Mesenchymal stem cell (in vitro differentiated cells and primary cell): ENCODE measurements at regions not wholly inside any gene's neighbourhood (a gene's known extent, or its start where the extent isn't known, plus 50 kb on each side); places are given as distances from the start of the nearest gene placed in this dataset.

ENCODE experiments used
- DNase-seq: peaks from one replicate; pipeline ENCODE4 v3.0.0-alpha.2; 2013
- H2AFZ ChIP-seq: one replicate; pipeline ENCODE4 v1.6.1; 2013; ENCODE audit warnings: low read depth, mild to moderate bottlenecking, control low read depth, inconsistent platforms, low read length, moderate library complexity
- H2AK5ac ChIP-seq: 2 replicates; pipeline ENCODE4 v1.6.1; 2013; ENCODE audit warnings: low read length, moderate library complexity, mild to moderate bottlenecking, inconsistent platforms; ENCODE audit not compliant: severe bottlenecking
- H2BK120ac ChIP-seq: one replicate; pipeline ENCODE4 v1.6.1; 2013; ENCODE audit warnings: low read depth, mild to moderate bottlenecking, inconsistent platforms, low read length, moderate library complexity
- H2BK12ac ChIP-seq, 2 experiments: one replicate each; pipeline ENCODE4 v1.6.1; 2013; ENCODE audit warnings: inconsistent platforms in 2 of 2, low read length in 2 of 2, mild to moderate bottlenecking in 2 of 2, moderate library complexity in 2 of 2, control low read depth in 1 of 2
- H2BK15ac ChIP-seq: one replicate; pipeline ENCODE4 v1.6.1; 2013; ENCODE audit warnings: mild to moderate bottlenecking, low read depth, inconsistent platforms; ENCODE audit not compliant: poor library complexity, severe bottlenecking
- H2BK5ac ChIP-seq: 2 replicates; pipeline ENCODE4 v1.6.1; 2013; ENCODE audit warnings: low read depth, mild to moderate bottlenecking, low read length, control low read depth, inconsistent platforms; ENCODE audit not compliant: poor library complexity, severe bottlenecking
- H3K14ac ChIP-seq, 2 experiments: one replicate each; pipeline ENCODE4 v1.6.1; 2013; ENCODE audit warnings: inconsistent platforms in 2 of 2, low read length in 2 of 2, control low read depth in 1 of 2, mild to moderate bottlenecking in 1 of 2, moderate library complexity in 1 of 2
- H3K18ac ChIP-seq, 2 experiments: one replicate each; pipeline ENCODE4 v1.6.1; 2013; ENCODE audit warnings: inconsistent platforms in 2 of 2, low read length in 2 of 2, control low read depth in 1 of 2, low read depth in 1 of 2, mild to moderate bottlenecking in 1 of 2
- H3K23ac ChIP-seq, 2 experiments: one replicate each; pipeline ENCODE4 v1.6.1; 2013; ENCODE audit warnings: inconsistent platforms in 2 of 2, low read length in 2 of 2, mild to moderate bottlenecking in 2 of 2, moderate library complexity in 2 of 2, control low read depth in 1 of 2
- H3K27ac ChIP-seq: 2 replicates; pipeline ENCODE4 v1.5.1; 2013; ENCODE audit warnings: mild to moderate bottlenecking, moderate library complexity, low read length, control low read depth, inconsistent platforms; ENCODE audit not compliant: poor library complexity, severe bottlenecking
- H3K27me3 ChIP-seq, 2 experiments: 2 replicates each; pipeline versions ENCODE4 v1.6.1 to v1.7.0; 2013; ENCODE audit warnings: low read length in 2 of 2, mild to moderate bottlenecking in 2 of 2, moderate library complexity in 2 of 2, control low read depth in 1 of 2, inconsistent platforms in 1 of 2; ENCODE audit not compliant: control insufficient read depth in 1 of 2, insufficient read depth in 1 of 2
- H3K36me3 ChIP-seq, 2 experiments: 2 replicates each; pipeline versions ENCODE4 v1.6.1 to v1.7.0; 2013; ENCODE audit warnings: low read length in 2 of 2, control low read depth in 1 of 2, inconsistent platforms in 1 of 2, low read depth in 1 of 2, mild to moderate bottlenecking in 1 of 2; ENCODE audit not compliant: insufficient read depth in 2 of 2, control insufficient read depth in 1 of 2
- H3K4ac ChIP-seq, 2 experiments: one replicate each; pipeline ENCODE4 v1.6.1; 2013; ENCODE audit warnings: inconsistent platforms in 2 of 2, low read length in 2 of 2, mild to moderate bottlenecking in 2 of 2, moderate library complexity in 2 of 2, control low read depth in 1 of 2, low read depth in 1 of 2
- H3K4me1 ChIP-seq: 2 replicates; pipeline ENCODE4 v1.6.1; 2013; ENCODE audit warnings: low read depth, low read length, control low read depth; ENCODE audit not compliant: control insufficient read depth, insufficient read depth
- H3K4me2 ChIP-seq: 2 replicates; pipeline ENCODE4 v1.6.1; 2013; ENCODE audit warnings: low read length, mild to moderate bottlenecking, inconsistent platforms; ENCODE audit not compliant: poor library complexity, severe bottlenecking
- H3K4me3 ChIP-seq, 2 experiments: 2 replicates each; pipeline versions ENCODE4 v1.5.1 to v1.7.0; 2013; ENCODE audit warnings: low read length in 2 of 2, mild to moderate bottlenecking in 2 of 2, control low read depth in 1 of 2, low read depth in 1 of 2; ENCODE audit not compliant: insufficient read depth in 1 of 2
- H3K79me1 ChIP-seq: replicated peaks from 2 replicates; pipeline ENCODE4 v1.6.1; 2013; ENCODE audit warnings: mild to moderate bottlenecking, control low read depth, low read length, inconsistent platforms; ENCODE audit not compliant: poor library complexity, severe bottlenecking
- H3K9ac ChIP-seq: 2 replicates; pipeline ENCODE4 v1.7.0; 2013; ENCODE audit warnings: mild to moderate bottlenecking, low read length, moderate library complexity
- H3K9me3 ChIP-seq: 2 replicates; pipeline ENCODE4 v1.7.0; 2013; ENCODE audit warnings: mild to moderate bottlenecking, low read length; ENCODE audit not compliant: control insufficient read depth
- H4K8ac ChIP-seq: one replicate; pipeline ENCODE4 v1.6.1; 2013; ENCODE audit warnings: inconsistent platforms, mild to moderate bottlenecking, low read length, moderate library complexity
- H4K91ac ChIP-seq: one replicate; pipeline ENCODE4 v1.6.1; 2013; ENCODE audit warnings: mild to moderate bottlenecking, low read length, inconsistent platforms
- WGBS: methylation state at CpG from one replicate; pipeline ENCODE4 v1.1.7; 2013; ENCODE audit warnings: mixed read lengths; 5-methylcytosine and 5-hydroxymethylcytosine counted together

- H3K4me3 ChIP-seq, result no peak overlapping the region
- no peak overlapping the region for H3K23ac ChIP-seq
- no peak overlapping the region for H4K8ac ChIP-seq
- no peak overlapping the region for H3K4ac ChIP-seq
- H2AFZ ChIP-seq, result no peak overlapping the region
- no peak overlapping the region for H2BK5ac ChIP-seq
- H3K4me1 ChIP-seq, result peaks cover 4% of the 10 kb centered on the region
- no peak overlapping the region for H4K91ac ChIP-seq
- H2BK120ac ChIP-seq, result no peak overlapping the region
- no peak overlapping the region for H3K4me2 ChIP-seq
- H2BK15ac ChIP-seq, result no peak overlapping the region
- H3K14ac ChIP-seq, result no peak overlapping the region
- H2BK12ac ChIP-seq, result no peak overlapping the region
- H3K9me3 ChIP-seq, result peaks cover 3% of the 10 kb centered on the region
- H3K79me1 ChIP-seq, result no peaks in the 10 kb centered on the region
- H3K27ac ChIP-seq, result no peak overlapping the region
- H3K18ac ChIP-seq, result peak overlapping the region in 1 of 2 experiments; percentile 18
- DNase-seq, result no peak
- 98% methylated on average over 8 of the region's 8 CpGs for WGBS
- no peaks in the 10 kb centered on the region for H3K36me3 ChIP-seq
- no peak overlapping the region for H3K9ac ChIP-seq
- H3K27me3 ChIP-seq, result peaks cover 29 to 33% of the 10 kb centered on the region in 2 experiments
- H2AK5ac ChIP-seq, result no peak overlapping the region
Measured at GRCh38 chr3:194257151-194257621, 93.9 kb downstream of the CPN2 start.

DNA sequence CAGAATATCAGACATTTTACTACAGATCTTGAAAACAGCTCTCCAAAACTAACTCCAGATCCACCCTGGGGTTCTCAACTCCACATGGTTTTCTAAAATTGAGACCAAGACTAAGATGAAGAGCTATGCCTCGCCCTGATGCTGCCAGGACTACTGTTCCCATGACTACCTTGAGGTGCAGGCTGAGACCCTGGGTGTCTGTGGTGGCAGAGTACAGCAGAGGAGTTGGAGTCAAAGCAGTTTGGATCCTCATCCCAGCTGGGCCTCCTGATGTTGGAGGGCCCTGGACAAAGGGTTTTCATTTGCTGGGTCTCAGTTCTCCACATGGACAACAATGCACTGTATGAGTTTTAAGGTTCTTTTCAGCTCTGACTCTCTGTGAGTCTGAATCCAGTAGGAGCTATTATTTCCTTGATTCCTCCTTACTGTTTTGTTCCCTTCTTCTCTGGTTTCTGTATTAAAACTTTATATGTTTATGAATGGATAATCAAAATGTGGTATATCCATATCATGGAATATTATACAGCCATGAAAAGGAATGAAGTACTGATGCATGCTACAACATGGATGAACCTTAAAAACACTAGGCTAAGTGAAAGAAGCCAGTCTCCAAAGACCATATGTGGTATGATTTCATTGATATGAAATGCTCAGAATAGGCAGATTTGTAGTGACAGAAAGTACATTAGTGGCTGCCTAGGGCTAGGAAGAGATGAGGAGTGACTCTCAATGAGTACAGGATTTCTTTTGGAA, 93.0 kb downstream of the CPN2 start:
- Histone ChIP-seq H2BK120ac (no peak overlapping the region), H2AFZ (no peak overlapping the region), H2BK5ac (no peak overlapping the region), H2BK15ac (no peak overlapping the region), H3K14ac (peak overlapping the region in 1 of 2 experiments; percentile 91), H3K36me3 (no peaks in the 10 kb centered on the region), H3K18ac (peak overlapping the region in 1 of 2 experiments; percentile 82), H4K8ac (no peak overlapping the region), H3K27me3 (peaks cover 23 to 24% of the 10 kb centered on the region in 2 experiments), H3K23ac (no peak overlapping the region), H3K4me3 (no peak overlapping the region), H3K9ac (no peak overlapping the region), H3K27ac (no peak overlapping the region), H3K9me3 (peaks cover 3% of the 10 kb centered on the region), H3K4me1 (peaks cover 4% of the 10 kb centered on the region), H3K4me2 (no peak overlapping the region), H4K91ac (no peak overlapping the region), H2AK5ac (no peak overlapping the region), H2BK12ac (peak overlapping the region in 1 of 2 experiments; percentile 67), H3K4ac (peak overlapping the region in 1 of 2 experiments; percentile 56), H3K79me1 (no peaks in the 10 kb centered on the region)
- no peak for DNase-seq
- WGBS, result 84% methylated on average over 1 of the region's 1 CpG

- H3K23ac ChIP-seq, result no peak overlapping the region
- no peaks in the 10 kb centered on the region for H3K79me1 ChIP-seq
- no peak overlapping the region for H2BK15ac ChIP-seq
- H2BK5ac ChIP-seq, result no peak overlapping the region
- no peaks in the 10 kb centered on the region for H3K36me3 ChIP-seq
- peak overlapping the region; percentile 6 for H2BK120ac ChIP-seq
- peaks cover 11 to 12% of the 10 kb centered on the region in 2 experiments for H3K27me3 ChIP-seq
- H3K4me2 ChIP-seq, result no peak overlapping the region
- H3K14ac ChIP-seq, result no peak overlapping the region
- DNase-seq, result peak; percentile 71
- H4K8ac ChIP-seq, result peak overlapping the region; percentile 39
- H3K9ac ChIP-seq, result no peak overlapping the region
- H4K91ac ChIP-seq, result peak overlapping the region; percentile 74
- no peak overlapping the region for H2AK5ac ChIP-seq
- peak overlapping the region in 1 of 2 experiments; percentile 72 for H3K18ac ChIP-seq
- H2AFZ ChIP-seq, result no peak overlapping the region
- peaks cover 5% of the 10 kb centered on the region for H3K4me1 ChIP-seq
- H3K9me3 ChIP-seq, result peaks cover 3% of the 10 kb centered on the region
- no peak overlapping the region for H3K4me3 ChIP-seq
- H2BK12ac ChIP-seq, result peak overlapping the region; percentile 28 to 83
- WGBS, result 70% methylated on average over 9 of the region's 9 CpGs
- peak overlapping the region in 1 of 2 experiments; percentile 46 for H3K4ac ChIP-seq
- H3K27ac ChIP-seq, result no peak overlapping the region
Measured at GRCh38 chr3:194259982-194260766, 91.0 kb downstream of the CPN2 start.

DNA sequence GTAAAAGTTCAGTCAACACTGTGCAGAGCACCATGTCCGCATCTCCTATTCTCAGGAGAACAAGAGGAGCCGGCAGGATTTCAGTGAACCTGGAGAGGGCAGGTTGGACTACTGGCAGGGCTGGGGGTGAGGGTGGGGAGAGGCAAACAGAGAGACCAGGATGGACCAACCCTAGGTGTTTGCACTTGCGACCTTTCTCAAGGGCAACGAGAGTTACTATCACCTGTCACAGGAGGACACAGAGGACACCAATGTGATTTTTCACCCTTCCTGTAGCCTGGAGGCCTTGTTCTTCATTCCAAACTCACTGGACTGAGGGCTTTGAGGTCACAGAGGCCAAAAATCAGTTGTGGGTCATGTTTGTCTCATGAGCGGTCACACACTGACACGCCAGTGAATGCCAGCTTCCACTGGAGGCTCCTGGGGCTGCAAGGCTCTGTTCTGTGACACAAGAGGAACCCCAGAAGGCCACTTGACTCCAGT, 89.5 kb downstream of the CPN2 start:
- Histone ChIP-seq H3K4me1 (peaks cover 11% of the 10 kb centered on the region), H2BK120ac (no peak overlapping the region), H3K9ac (no peak overlapping the region), H3K14ac (no peak overlapping the region), H2BK5ac (no peak overlapping the region), H3K4me3 (no peak overlapping the region), H3K27ac (no peak overlapping the region), H3K36me3 (no peaks in the 10 kb centered on the region), H2AFZ (no peak overlapping the region), H3K9me3 (peaks cover 3% of the 10 kb centered on the region), H2BK12ac (peak overlapping the region; percentile 8 to 86), H3K27me3 (peaks cover under 1 to 5% of the 10 kb centered on the region in 2 experiments), H3K4me2 (no peak overlapping the region), H3K18ac (no peak overlapping the region), H4K91ac (no peak overlapping the region), H3K4ac (no peak overlapping the region), H2AK5ac (no peak overlapping the region), H2BK15ac (no peak overlapping the region), H3K23ac (no peak overlapping the region), H4K8ac (no peak overlapping the region), H3K79me1 (no peaks in the 10 kb centered on the region)
- DNase-seq, result no peak
- WGBS, result 94% methylated on average over 6 of the region's 6 CpGs
